Natural killer cell treated with Interleukin-12 subunit alpha and Interleukin-12 subunit beta and Interleukin-15 and Interleukin-18, amount 100 ng/mL, for 72 hours (primary cell): ENCODE measurements at regions not wholly inside any gene's neighbourhood (a gene's known extent, or its start where the extent isn't known, plus 50 kb on each side); places are given as distances from the start of the nearest gene placed in this dataset.
"Not testable (repeated sequence)": the region's sequence is repeated elsewhere in the genome, so short reads cannot be mapped to it uniquely, and the experiment has no call there.

Experiments
- ATAC-seq, 2 donors: fragments of 150-1000 bp; cut with Tn5 transposase in 1 of 2; sonication (Bioruptor Pico), chemical (Tn5 transposase) in 1 of 2; 2 replicates each; pipeline ENCODE4 v1.10.0; 2021
- DNase-seq: peaks from one replicate; pipeline ENCODE4 v3.0.0; 2022; ENCODE audit warnings: low spot score
- H3K27ac Mint-ChIP-seq, 2 donors: 1 replicate in 1 of 2; 2 replicates in 1 of 2; pipeline ENCODE4 v1.8.0; 2022; ENCODE audit warnings: mixed read lengths in 2 of 2, mild to moderate bottlenecking in 1 of 2, moderate library complexity in 1 of 2
- H3K27me3 Mint-ChIP-seq, 2 donors: 1 replicate in 1 of 2; 2 replicates in 1 of 2; pipeline ENCODE4 v1.8.0; 2022; ENCODE audit warnings: mixed read lengths in 2 of 2
- H3K36me3 Mint-ChIP-seq: one replicate; pipeline ENCODE4 v1.8.0; 2022; ENCODE audit warnings: mixed read lengths
- H3K4me1 Mint-ChIP-seq, 2 donors: 1 replicate in 1 of 2; 2 replicates in 1 of 2; pipeline ENCODE4 v1.8.0; 2022; ENCODE audit warnings: low read depth in 2 of 2, mixed read lengths in 2 of 2, mild to moderate bottlenecking in 1 of 2
- H3K4me3 Mint-ChIP-seq: one replicate; pipeline ENCODE4 v1.8.0; 2022; ENCODE audit warnings: mixed read lengths
- H3K9me3 Mint-ChIP-seq: 2 replicates; pipeline ENCODE4 v1.8.0; 2022; ENCODE audit warnings: mixed read lengths

DNA sequence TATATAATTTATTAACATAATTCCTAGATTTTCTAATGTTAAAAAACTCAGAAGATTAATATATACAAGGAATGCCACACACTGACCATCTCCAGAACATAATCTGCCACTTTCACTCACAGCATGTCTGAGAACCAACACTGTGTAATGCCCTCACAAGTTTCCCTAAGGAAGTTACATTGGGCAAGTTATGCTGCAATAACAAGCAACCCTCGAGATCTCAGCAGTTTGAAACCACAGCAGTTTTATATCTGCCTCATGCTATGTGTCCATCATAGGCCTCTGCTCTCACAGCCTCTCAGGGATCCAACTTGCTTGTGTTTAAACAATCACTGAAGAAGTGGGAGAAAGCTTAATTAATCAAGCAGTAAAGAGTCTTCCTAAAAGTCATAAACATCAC, 250.0 kb upstream of the SLC7A11 start:
- H3K27ac Mint-ChIP-seq, result no peak overlapping the region
- H3K9me3 Mint-ChIP-seq, result peaks cover 4% of the 10 kb centered on the region

GRCh38 chr4:138488533-138488932, 246.4 kb upstream of the SLC7A11 start:
- ATAC-seq (no peak), DNase-seq (no peak)
- Mint-ChIP-seq H3K9me3 (peaks cover 4% of the 10 kb centered on the region), H3K4me3 (no peak overlapping the region), H3K36me3 (no peaks in the 10 kb centered on the region), H3K27ac (no peak overlapping the region), H3K4me1 (no peaks in the 10 kb centered on the region), H3K27me3 (no peaks in the 10 kb centered on the region)

More for the DNA sequence above, 250.0 kb upstream of the SLC7A11 start:
- no peaks in the 10 kb centered on the region for H3K36me3 Mint-ChIP-seq
- no peak for ATAC-seq
- no peaks in the 10 kb centered on the region for H3K27me3 Mint-ChIP-seq
- no peaks in the 10 kb centered on the region for H3K4me1 Mint-ChIP-seq
- DNase-seq, result no peak
- no peak overlapping the region for H3K4me3 Mint-ChIP-seq

- H3K36me3 Mint-ChIP-seq, result no peaks in the 10 kb centered on the region
- peaks cover 4% of the 10 kb centered on the region for H3K9me3 Mint-ChIP-seq
- H3K27me3 Mint-ChIP-seq, result no peaks in the 10 kb centered on the region
- H3K4me3 Mint-ChIP-seq, result no peak overlapping the region
- no peak overlapping the region for H3K27ac Mint-ChIP-seq
- no peaks in the 10 kb centered on the region for H3K4me1 Mint-ChIP-seq
- DNase-seq, result no peak
- ATAC-seq, result no peak
These were observed 245.5 kb upstream of the SLC7A11 start for GRCh38 chr4:138487670-138488069.

DNA sequence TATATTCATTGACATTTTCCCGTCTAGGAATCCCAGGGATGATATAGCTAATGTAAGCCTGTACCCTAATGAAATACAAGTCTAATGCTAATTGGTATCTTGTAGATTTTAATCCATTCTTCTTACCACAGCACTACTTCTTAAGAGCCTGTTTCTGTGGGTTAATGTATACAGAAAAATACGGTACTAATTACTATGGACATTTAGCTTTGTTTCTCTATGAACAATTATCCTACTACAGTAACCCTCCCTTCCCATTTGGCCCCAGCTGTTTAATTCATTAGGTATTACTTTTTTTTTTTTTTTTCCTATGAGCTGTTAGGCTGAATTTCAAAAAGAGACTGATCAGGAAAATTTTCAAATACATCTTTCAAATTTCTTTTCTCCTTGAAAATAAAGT, 245.1 kb upstream of the SLC7A11 start:
- Mint-ChIP-seq H3K4me1 (no peaks in the 10 kb centered on the region), H3K27ac (no peak overlapping the region), H3K27me3 (no peaks in the 10 kb centered on the region), H3K36me3 (no peaks in the 10 kb centered on the region), H3K9me3 (peaks cover 4% of the 10 kb centered on the region), H3K4me3 (no peak overlapping the region)
- no peak for DNase-seq
- no peak for ATAC-seq

GRCh38 chr4:138485498-138485897, 243.3 kb upstream of the SLC7A11 start:
- H3K27me3 Mint-ChIP-seq, result no peaks in the 10 kb centered on the region
- H3K27ac Mint-ChIP-seq, result no peak overlapping the region
- no peak overlapping the region for H3K4me3 Mint-ChIP-seq
- no peaks in the 10 kb centered on the region for H3K4me1 Mint-ChIP-seq
- H3K9me3 Mint-ChIP-seq, result peaks cover 11% of the 10 kb centered on the region
- ATAC-seq, result no peak
- H3K36me3 Mint-ChIP-seq, result peaks cover 7% of the 10 kb centered on the region
- DNase-seq, result no peak

GRCh38 chr4:138475116-138475515, 233.0 kb upstream of the SLC7A11 start:
- Mint-ChIP-seq H3K4me1 (no peaks in the 10 kb centered on the region), H3K9me3 (peaks cover 7% of the 10 kb centered on the region), H3K27me3 (no peaks in the 10 kb centered on the region), H3K36me3 (no peaks in the 10 kb centered on the region), H3K4me3 (no peak overlapping the region), H3K27ac (no peak overlapping the region)
- ATAC-seq (no peak), DNase-seq (no peak)

DNA sequence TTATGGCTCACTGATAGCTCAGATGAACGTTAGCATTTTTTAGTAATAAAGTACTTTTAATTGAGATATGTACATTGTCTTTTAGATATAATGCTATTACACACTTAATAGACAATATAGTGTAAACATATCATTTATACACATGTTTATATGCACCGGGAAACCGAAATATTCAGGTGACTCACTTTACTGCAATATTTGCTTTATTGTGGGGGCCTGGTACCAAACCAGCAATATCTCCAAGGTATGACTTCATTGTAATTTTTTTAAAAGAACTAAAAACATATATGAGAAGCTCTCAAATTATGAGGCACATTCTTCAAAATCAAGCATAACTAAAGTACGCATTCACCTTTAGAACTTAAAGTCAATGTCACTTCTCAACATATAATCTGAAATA, 231.2 kb upstream of the SLC7A11 start:
- Mint-ChIP-seq H3K27ac (no peak overlapping the region), H3K9me3 (peaks cover 7% of the 10 kb centered on the region), H3K4me3 (no peak overlapping the region), H3K36me3 (no peaks in the 10 kb centered on the region), H3K27me3 (no peaks in the 10 kb centered on the region), H3K4me1 (no peaks in the 10 kb centered on the region)
- no peak for ATAC-seq
- no peak for DNase-seq

GRCh38 chr4:138460477-138461414, 218.6 kb upstream of the SLC7A11 start:
- ATAC-seq (no peak), DNase-seq (no peak)
- no peaks in the 10 kb centered on the region for H3K27me3 Mint-ChIP-seq
- H3K27ac Mint-ChIP-seq, result no peak overlapping the region
- no peak overlapping the region for H3K4me3 Mint-ChIP-seq
- H3K4me1 Mint-ChIP-seq, result no peaks in the 10 kb centered on the region
- H3K9me3 Mint-ChIP-seq, result peaks cover 14% of the 10 kb centered on the region
- no peaks in the 10 kb centered on the region for H3K36me3 Mint-ChIP-seq

GRCh38 chr4:138458751-138459150, 216.6 kb upstream of the SLC7A11 start:
- Mint-ChIP-seq H3K4me1 (no peaks in the 10 kb centered on the region), H3K9me3 (peaks cover 17% of the 10 kb centered on the region)

GRCh38 chr4:138456349-138456748, 214.2 kb upstream of the SLC7A11 start:
- H3K27me3 Mint-ChIP-seq, ATAC-seq, DNase-seq, H3K4me1 Mint-ChIP-seq, H3K36me3 Mint-ChIP-seq, H3K4me3 Mint-ChIP-seq, H3K27ac Mint-ChIP-seq: not testable (repeated sequence)
- peaks cover 21% of the 10 kb centered on the region for H3K9me3 Mint-ChIP-seq

More at GRCh38 chr4:138458751-138459150, 216.6 kb upstream of the SLC7A11 start:
- DNase-seq (no peak), ATAC-seq (no peak)
- H3K4me3 Mint-ChIP-seq, result no peak overlapping the region
- H3K36me3 Mint-ChIP-seq, result no peaks in the 10 kb centered on the region
- H3K27ac Mint-ChIP-seq, result no peak overlapping the region
- H3K27me3 Mint-ChIP-seq, result no peaks in the 10 kb centered on the region

GRCh38 chr4:138455097-138455496, 212.9 kb upstream of the SLC7A11 start:
- peaks cover 18% of the 10 kb centered on the region for H3K9me3 Mint-ChIP-seq
- no peaks in the 10 kb centered on the region for H3K27me3 Mint-ChIP-seq
- ATAC-seq (no peak), DNase-seq (no peak)
- no peak overlapping the region for H3K4me3 Mint-ChIP-seq
- no peaks in the 10 kb centered on the region for H3K36me3 Mint-ChIP-seq
- H3K27ac Mint-ChIP-seq, result no peak overlapping the region
- no peaks in the 10 kb centered on the region for H3K4me1 Mint-ChIP-seq

DNA sequence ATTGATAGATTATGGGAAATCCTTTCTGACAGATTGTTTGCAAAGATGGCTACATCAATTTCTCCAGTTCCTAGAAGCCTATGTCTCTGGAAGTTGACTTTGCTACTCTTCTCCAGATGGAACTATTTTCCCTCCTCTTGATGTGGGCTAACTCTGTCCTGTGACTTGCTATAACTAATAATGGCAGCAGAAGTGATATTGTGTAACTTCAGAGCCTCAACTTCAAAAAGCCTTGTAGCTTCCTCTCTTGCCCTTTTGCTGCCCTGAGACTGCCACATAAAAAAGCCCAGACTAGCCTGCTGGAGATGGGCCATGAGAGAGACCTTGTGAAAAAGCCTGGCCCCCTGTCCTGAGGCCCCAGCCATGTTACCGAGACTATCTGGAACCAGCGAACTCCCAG, 210.7 kb upstream of the SLC7A11 start:
- Mint-ChIP-seq H3K27me3 (no peaks in the 10 kb centered on the region), H3K27ac (no peak overlapping the region), H3K4me3 (no peak overlapping the region), H3K36me3 (no peaks in the 10 kb centered on the region), H3K4me1 (no peaks in the 10 kb centered on the region), H3K9me3 (peaks cover 17% of the 10 kb centered on the region)
- no peak for DNase-seq
- ATAC-seq, result no peak

- H3K27ac Mint-ChIP-seq, result no peak overlapping the region
- ATAC-seq (no peak), DNase-seq (no peak)
- H3K27me3 Mint-ChIP-seq, result no peaks in the 10 kb centered on the region
- H3K9me3 Mint-ChIP-seq, result peaks cover 14% of the 10 kb centered on the region
- no peaks in the 10 kb centered on the region for H3K36me3 Mint-ChIP-seq
- no peak overlapping the region for H3K4me3 Mint-ChIP-seq
- H3K4me1 Mint-ChIP-seq, result no peaks in the 10 kb centered on the region
These were observed 209.1 kb upstream of the SLC7A11 start for GRCh38 chr4:138451276-138451663.

DNA sequence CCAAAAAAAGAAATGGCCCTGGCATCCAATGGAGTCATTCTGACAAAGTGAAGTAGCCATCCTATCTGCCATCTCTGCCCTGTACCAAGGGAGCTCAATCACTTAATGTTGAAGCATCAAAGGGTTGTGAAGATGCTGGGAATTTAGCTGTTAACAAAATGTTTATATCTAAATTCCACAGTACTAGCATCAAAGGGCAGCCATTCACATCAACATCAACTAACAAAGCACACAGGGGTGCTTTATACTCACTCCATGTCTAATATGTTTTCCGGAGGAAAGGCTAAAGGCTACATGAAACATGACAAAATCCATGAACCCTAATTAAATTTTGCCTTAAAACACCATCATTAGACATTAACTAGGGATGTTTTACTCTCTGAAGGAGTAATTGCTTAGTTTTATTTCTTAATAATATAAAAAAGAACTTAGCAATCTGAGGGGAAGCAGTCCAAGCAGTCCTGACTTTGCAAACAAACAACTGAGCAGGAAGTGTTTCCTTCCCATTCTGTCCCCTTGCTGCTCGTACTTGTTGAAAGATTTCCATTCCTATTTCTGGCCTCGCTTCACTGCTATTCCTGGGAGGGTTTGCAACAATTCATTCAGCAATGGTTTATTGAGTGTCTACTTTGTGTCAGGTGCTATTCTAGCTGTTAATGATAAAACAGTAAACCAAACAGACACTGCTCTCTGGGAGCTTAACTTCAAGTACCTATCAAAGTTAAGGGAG, 208.6 kb upstream of the SLC7A11 start:
- no peaks in the 10 kb centered on the region for H3K4me1 Mint-ChIP-seq
- ATAC-seq, result no peak

More for the DNA sequence above, 208.6 kb upstream of the SLC7A11 start:
- no peaks in the 10 kb centered on the region for H3K36me3 Mint-ChIP-seq
- peaks cover 11% of the 10 kb centered on the region for H3K9me3 Mint-ChIP-seq
- H3K4me3 Mint-ChIP-seq, result no peak overlapping the region
- H3K27ac Mint-ChIP-seq, result no peak overlapping the region
- H3K27me3 Mint-ChIP-seq, result no peaks in the 10 kb centered on the region
- no peak for DNase-seq
